ENCODE measurements at regions not wholly inside any gene's neighbourhood (a gene's known extent, or its start where the extent isn't known, plus 50 kb on each side); places are given as distances from the start of the nearest gene placed in this dataset.

DNA sequence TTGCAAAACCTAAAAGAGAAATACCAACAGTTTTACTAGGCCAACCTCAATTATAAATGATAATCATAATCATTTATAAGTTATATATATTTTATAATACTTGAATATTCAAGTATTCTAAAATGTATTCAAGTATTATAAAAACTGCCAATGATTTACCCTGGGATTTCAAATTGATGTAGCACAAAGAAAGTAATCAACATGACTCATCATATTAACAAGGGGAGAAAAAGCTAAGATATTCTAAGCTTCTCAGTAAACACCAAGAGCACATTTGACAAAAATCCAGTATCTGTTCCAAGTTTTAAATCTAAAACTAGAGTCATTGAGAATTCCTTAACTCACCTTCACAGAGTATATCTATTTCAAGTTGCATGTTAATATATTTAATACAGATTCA, 56.1 kb downstream of the CAPZA3 start:
- H3K4me1 ChIP-seq (ENCODE audit: insufficient read depth, low read length) = peaks cover 6% of the 10 kb centered on the region; the same call in 1 of the 2 replicates
- peaks cover 6% of the 10 kb centered on the region; the same call in 1 of the 2 replicates for H3K9me3 ChIP-seq (ENCODE audit: control insufficient read depth, insufficient read depth, low read length)
- no peak overlapping the region for H3K9ac ChIP-seq (ENCODE audit: low read depth, low read length)
- no peaks in the 10 kb centered on the region for H3K36me3 ChIP-seq (ENCODE audit: insufficient read depth, low read length)

DNA sequence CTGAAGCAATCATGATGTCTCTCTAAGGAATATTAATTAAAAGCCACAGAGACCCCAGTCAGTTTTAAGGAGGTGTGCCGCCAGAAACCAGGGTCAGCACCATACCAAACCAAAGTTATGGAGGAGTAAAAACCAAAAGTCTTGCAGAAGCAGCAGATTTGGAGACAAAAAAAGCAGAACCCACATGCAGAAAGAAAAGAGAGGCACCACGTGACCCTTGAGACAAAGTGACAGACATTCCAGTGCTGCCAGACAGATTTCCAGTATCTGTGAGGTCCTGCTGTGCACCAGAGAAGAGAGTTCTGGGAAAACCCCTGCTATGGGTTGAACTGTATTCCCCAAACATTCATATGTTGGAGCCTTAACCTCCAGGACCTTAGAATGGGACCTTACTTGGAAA, 59.7 kb downstream of the CAPZA3 start:
- Histone ChIP-seq H3K9me3 (ENCODE audit: control insufficient read depth, insufficient read depth, low read length) (no peaks in the 10 kb centered on the region), H3K4me1 (ENCODE audit: insufficient read depth, low read length) (peaks cover 10% of the 10 kb centered on the region), H3K36me3 (ENCODE audit: insufficient read depth, low read length) (no peaks in the 10 kb centered on the region), H3K9ac (ENCODE audit: low read depth, low read length) (no peak overlapping the region)

DNA sequence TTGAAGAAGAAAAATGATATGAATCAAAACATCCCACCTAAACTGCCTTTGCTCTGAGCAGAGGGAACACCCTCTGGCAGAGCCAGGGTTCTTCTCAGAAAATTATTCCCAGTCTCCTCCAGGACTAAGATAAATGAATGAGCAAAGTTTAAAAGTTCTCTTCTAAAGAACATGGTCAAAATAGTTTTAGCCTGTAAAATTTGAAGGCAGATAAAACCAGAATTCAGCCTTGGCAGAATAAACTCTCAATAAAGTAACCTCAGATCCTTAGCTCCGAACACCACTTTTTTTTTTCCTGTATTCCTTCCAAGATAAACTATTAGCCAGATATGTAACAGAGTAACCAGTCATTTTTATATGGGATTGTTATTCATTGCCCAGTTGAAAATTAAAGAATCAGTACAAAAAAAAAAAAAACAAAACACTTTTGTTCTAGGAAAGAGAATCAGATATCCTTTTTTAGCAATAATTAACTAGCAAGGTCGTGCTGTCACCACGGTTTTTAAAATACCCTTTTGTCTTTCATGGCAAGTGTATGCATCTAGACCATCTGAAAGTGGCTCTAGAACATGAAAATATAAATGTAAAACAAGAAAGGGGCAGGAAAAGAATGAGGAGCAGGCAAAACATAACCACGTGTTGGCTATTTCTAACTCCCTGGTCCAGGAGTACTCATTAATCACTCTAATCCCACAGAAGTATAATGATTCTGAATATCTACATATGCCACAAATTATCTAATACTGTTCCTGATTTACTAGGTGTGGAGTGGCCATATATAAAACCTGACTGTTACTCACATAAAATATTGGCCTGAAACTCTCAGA, 60.8 kb downstream of the CAPZA3 start:
- H3K9ac ChIP-seq (ENCODE audit: low read depth, low read length) = no peak overlapping the region
- no peaks in the 10 kb centered on the region for H3K36me3 ChIP-seq (ENCODE audit: insufficient read depth, low read length)
- no peaks in the 10 kb centered on the region for H3K9me3 ChIP-seq (ENCODE audit: control insufficient read depth, insufficient read depth, low read length)
- H3K4me1 ChIP-seq (ENCODE audit: insufficient read depth, low read length) = peaks cover 10% of the 10 kb centered on the region

DNA sequence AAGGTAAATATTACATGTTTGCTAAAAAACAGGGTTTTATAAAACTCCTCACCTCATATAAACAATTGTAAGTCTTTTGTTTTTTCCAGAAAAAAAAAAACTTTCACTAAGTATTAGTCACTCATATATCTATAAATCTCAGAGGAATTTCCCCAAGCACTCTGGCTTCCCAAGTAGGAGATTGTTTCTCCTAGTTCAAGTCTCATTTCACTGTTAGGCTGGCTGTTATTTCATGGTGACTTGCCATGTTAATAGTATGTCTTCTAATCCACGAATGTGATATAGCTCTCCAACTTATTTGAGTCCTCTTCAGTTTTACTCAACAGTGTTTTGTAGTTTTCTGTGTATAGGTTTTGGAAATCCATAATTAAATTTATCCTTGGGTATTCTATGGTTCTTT, 61.6 kb downstream of the CAPZA3 start:
- Histone ChIP-seq H3K36me3 (ENCODE audit: insufficient read depth, low read length) (no peaks in the 10 kb centered on the region), H3K9ac (ENCODE audit: low read depth, low read length) (no peak overlapping the region), H3K4me1 (ENCODE audit: insufficient read depth, low read length) (peaks cover 10% of the 10 kb centered on the region), H3K9me3 (ENCODE audit: control insufficient read depth, insufficient read depth, low read length) (no peaks in the 10 kb centered on the region)

DNA sequence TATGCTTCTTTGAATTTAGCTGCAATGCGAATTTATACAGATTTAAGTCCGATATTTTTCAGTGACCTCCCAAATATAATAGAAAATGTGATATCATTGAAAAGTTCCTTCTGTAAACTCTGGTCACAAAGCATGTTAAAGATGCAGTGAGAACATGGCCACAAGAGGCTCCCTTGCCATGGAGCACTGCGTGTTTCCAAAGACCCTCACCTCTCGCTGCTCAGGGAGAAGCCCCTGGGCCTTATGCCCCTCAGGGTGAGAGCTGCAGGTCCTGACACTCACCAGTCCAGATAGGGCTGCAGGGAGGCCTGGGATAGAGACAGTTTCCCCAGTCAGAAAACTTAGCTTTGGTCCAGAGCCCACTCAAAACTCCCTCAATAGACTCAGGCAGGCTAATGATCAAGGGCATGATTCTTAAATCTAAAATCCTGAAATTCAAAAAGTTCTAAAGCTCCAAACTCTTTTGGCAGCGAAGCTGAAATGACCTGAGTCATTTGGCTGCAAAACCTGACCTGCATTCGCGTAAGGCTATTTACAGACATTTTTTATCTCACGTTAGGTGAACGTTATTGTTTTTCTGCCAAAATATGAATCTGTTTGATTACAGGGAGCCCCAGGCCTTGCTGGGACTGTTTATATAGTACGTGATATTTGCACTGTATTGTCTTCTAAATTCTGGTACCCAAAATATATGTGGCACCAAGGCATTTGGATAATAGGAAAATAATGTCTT, 67.8 kb downstream of the CAPZA3 start:
- Histone ChIP-seq H3K9me3 (ENCODE audit: control insufficient read depth, insufficient read depth, low read length) (no peaks in the 10 kb centered on the region), H3K4me1 (ENCODE audit: insufficient read depth, low read length) (no peaks in the 10 kb centered on the region), H3K36me3 (ENCODE audit: insufficient read depth, low read length) (no peaks in the 10 kb centered on the region), H3K9ac (ENCODE audit: low read depth, low read length) (no peak overlapping the region)

DNA sequence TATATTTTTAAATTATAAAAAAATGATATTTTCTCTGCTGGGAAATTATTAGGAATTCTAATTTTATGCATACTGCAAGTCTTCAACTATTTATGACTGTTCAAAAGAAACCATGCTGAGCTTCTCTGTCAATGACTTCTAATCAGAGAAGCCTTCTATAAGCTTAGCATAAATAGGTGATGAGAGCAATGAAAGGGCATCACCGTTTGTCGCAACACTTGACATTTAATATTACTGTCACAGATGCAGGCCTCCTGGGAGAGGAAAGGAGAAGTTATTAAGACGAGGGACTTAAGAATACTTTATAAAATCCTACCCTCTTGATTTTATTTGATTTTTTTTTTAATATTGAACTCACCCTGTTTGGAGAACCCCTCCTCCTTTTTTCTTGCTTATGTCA, 69.8 kb downstream of the CAPZA3 start:
- H3K4me1 ChIP-seq (ENCODE audit: insufficient read depth, low read length) = no peaks in the 10 kb centered on the region
- no peaks in the 10 kb centered on the region for H3K36me3 ChIP-seq (ENCODE audit: insufficient read depth, low read length)
- no peaks in the 10 kb centered on the region for H3K9me3 ChIP-seq (ENCODE audit: control insufficient read depth, insufficient read depth, low read length)
- no peak overlapping the region for H3K9ac ChIP-seq (ENCODE audit: low read depth, low read length)

DNA sequence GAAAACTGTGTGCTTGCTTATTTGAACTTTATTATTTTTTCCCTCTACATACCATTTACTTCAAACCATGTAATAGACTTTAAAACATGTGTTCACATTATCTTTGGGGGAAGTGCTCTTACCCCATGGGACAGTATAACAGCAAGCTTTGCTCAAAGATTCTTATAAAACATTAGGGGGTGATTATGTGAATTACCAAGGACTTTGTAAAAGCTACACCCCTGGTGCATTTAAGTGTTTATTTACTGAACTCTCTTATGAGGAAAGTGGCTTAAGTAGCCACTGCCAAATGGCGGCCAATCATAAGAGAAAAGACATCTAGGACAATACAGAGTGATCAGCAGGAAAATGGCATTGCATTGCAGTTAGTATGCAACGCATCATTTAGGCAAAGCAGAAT, 70.3 kb downstream of the CAPZA3 start:
- Histone ChIP-seq H3K36me3 (ENCODE audit: insufficient read depth, low read length) (no peaks in the 10 kb centered on the region), H3K9ac (ENCODE audit: low read depth, low read length) (no peak overlapping the region), H3K9me3 (ENCODE audit: control insufficient read depth, insufficient read depth, low read length) (no peaks in the 10 kb centered on the region), H3K4me1 (ENCODE audit: insufficient read depth, low read length) (no peaks in the 10 kb centered on the region)

DNA sequence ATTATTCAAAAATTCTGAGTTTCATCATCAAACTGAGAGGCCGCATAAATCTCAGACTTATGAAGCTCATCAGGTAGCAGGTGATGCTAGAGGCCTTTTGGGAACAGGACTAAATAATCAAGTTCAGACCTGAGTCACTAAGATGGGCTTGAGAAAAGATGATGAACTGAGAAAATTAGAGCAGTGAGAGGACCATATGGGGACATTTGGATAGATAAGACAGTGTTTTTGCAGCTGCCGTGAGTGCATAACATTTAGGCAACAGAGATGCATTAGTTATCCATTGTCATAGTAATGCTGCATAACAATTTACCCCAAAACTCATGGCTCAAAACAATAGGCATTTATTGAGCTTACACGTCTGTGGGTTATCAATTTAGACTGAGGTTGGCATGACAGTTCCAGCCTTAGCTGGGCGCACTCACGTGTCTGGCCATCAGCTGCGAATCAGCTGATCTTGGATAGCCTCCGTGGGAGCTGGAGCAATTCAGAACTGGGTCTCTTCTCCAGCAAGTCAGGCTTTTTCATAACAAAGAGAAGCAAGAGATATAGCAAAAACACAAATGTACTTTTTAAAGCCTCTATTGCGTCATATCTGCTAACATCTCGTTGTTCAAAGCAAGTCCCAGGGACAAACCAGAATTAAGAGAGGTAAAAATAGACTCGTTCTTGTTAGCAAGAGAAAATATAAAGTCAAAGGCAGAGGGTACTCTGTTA, 72.8 kb downstream of the CAPZA3 start:
- Histone ChIP-seq H3K9me3 (ENCODE audit: control insufficient read depth, insufficient read depth, low read length) (no peaks in the 10 kb centered on the region), H3K36me3 (ENCODE audit: insufficient read depth, low read length) (no peaks in the 10 kb centered on the region), H3K9ac (ENCODE audit: low read depth, low read length) (no peak overlapping the region), H3K4me1 (ENCODE audit: insufficient read depth, low read length) (no peaks in the 10 kb centered on the region)

DNA sequence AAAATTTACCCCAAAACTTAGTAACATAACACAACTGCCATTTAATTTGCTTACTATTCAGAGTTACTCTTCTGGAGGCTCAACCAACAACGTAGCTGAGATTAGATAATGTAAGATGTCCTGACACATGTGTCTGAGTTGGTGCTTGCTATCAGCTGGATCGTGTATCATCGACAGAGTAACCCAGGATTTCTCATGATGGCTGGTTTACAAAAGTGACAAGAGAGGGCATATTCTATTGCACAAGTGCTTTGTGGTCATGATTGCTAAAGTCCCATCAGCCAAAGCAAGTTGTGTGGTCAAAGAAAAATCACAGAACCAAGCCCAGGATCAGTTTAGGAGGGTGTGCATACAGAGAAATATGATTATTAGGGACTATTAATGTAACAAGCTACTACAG, 73.4 kb downstream of the CAPZA3 start:
- Histone ChIP-seq H3K9ac (ENCODE audit: low read depth, low read length) (no peak overlapping the region), H3K9me3 (ENCODE audit: control insufficient read depth, insufficient read depth, low read length) (no peaks in the 10 kb centered on the region), H3K4me1 (ENCODE audit: insufficient read depth, low read length) (no peaks in the 10 kb centered on the region), H3K36me3 (ENCODE audit: insufficient read depth, low read length) (no peaks in the 10 kb centered on the region)

DNA sequence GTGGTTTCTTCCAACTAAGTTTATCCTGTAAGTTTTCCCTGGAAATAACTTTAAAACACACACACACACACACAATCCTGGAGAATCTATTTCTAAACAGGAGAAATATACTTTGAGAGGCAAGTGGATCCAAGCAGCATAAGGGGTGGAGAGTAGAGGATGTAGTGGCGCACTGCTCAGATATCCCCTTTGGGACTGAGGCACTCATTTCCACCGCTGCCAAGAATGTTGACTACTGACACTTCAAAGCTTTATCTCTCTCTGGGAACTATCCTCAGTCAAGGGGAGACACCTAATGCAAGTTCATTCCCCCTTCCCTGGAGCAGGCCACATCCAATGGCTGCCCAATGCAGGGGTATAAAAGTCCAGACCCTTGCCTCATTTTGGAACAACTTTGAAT, 75.8 kb downstream of the CAPZA3 start:
- Histone ChIP-seq H3K9ac (ENCODE audit: low read depth, low read length) (no peak overlapping the region), H3K4me1 (ENCODE audit: insufficient read depth, low read length) (no peaks in the 10 kb centered on the region), H3K36me3 (ENCODE audit: insufficient read depth, low read length) (no peaks in the 10 kb centered on the region), H3K9me3 (ENCODE audit: control insufficient read depth, insufficient read depth, low read length) (no peaks in the 10 kb centered on the region)

DNA sequence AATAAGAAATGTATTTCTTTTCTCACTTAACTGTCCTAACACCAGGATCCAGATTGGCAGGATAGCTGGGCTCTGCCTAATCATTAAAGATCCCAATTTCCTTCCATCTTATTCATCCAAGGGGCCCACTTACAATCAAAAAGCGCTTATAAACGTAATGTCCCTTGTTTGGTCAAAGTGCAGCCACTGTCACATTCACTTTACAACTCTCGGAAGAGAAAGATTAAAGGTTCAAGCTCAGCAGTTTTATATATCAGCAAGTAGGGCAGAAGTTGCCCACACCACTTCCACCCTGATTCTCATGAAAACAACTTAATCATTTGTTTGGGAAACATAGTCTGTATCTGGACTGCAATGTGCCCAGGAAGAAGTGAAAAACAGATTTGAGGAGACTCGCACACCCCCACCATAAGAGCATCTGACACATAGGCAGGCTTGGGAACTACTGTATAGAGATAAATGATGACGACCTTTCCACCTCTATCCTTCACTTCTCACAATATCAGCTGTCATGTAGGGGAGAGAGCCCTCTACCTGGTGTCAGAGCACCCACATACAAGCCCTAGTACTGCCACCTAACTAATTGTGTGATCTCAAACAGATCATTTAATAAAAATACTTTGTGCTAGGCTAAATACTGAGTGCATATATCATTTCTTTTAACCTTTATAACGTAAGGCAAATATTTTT, 80.8 kb downstream of the CAPZA3 start:
- Histone ChIP-seq H3K9ac (ENCODE audit: low read depth, low read length) (no peak overlapping the region), H3K4me1 (ENCODE audit: insufficient read depth, low read length) (no peaks in the 10 kb centered on the region), H3K36me3 (ENCODE audit: insufficient read depth, low read length) (no peaks in the 10 kb centered on the region), H3K9me3 (ENCODE audit: control insufficient read depth, insufficient read depth, low read length) (no peaks in the 10 kb centered on the region)

DNA sequence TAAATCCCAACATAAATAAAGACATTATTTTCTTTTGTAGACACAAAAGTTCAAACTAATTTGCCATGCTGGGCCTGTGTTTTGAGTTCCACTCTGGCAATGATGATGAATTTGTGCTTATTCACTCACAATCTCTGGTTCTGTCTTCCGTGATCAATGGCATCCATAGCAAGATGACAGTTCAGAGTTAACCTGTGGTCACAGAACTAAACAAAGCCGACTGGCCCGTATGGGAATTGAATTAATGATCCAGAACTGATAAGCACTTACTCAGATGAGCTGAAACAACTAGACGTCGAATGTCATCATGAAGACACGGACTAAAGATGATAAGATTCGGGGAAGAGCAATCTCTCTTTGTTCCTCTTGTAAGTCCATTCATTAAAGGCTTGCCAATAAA, 81.6 kb downstream of the CAPZA3 start:
- no peaks in the 10 kb centered on the region for H3K36me3 ChIP-seq (ENCODE audit: insufficient read depth, low read length)
- H3K4me1 ChIP-seq (ENCODE audit: insufficient read depth, low read length) = no peaks in the 10 kb centered on the region
- H3K9ac ChIP-seq (ENCODE audit: low read depth, low read length) = no peak overlapping the region
- H3K9me3 ChIP-seq (ENCODE audit: control insufficient read depth, insufficient read depth, low read length) = no peaks in the 10 kb centered on the region

DNA sequence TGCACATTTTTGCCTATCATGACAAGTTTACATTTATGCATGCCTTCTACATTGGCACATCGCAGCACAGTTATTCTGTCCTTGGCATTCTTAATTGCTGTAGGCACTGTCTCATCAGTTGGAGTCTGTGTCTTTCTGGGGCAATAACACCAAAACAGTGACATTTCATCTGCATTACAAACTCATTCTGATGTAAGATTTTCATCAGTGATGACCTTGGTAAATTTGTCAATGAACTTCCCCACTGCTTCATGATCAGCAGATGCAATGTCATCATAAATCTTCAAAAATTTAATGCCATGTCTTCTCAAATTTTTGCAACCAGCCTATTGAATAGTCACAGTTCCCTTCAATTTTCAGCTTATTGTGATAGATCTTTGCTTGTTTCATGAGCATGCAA, 85.5 kb downstream of the CAPZA3 start:
- Histone ChIP-seq H3K4me1 (ENCODE audit: insufficient read depth, low read length) (no peaks in the 10 kb centered on the region), H3K9ac (ENCODE audit: low read depth, low read length) (no peak overlapping the region), H3K9me3 (ENCODE audit: control insufficient read depth, insufficient read depth, low read length) (peaks cover 4% of the 10 kb centered on the region; the same call in 1 of the 2 replicates), H3K36me3 (ENCODE audit: insufficient read depth, low read length) (no peaks in the 10 kb centered on the region)

DNA sequence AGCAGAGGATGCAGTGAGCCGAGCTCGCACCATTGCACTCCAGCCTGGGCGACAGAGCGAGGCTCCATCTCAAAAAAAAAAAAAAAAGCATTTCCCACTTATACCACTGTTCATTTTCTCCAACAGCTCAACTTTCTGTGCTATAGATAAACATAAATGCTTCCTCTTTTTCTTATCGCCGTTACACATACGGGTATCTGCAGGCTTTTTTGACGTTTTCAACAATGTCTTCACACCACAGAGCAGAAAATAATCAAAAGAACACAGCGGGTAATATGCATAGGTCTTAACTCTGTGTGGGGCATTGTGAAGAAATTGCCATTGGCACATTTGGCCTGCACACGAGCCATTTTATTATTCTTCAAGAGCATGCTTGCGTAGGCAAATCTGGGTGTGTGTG, 86.4 kb downstream of the CAPZA3 start:
- Histone ChIP-seq H3K36me3 (ENCODE audit: insufficient read depth, low read length) (no peaks in the 10 kb centered on the region), H3K9ac (ENCODE audit: low read depth, low read length) (no peak overlapping the region), H3K4me1 (ENCODE audit: insufficient read depth, low read length) (no peaks in the 10 kb centered on the region), H3K9me3 (ENCODE audit: control insufficient read depth, insufficient read depth, low read length) (peaks cover 8% of the 10 kb centered on the region; the same call in 1 of the 2 replicates)
